Right atrium auricular region (tissue), 2 donors: ENCODE measurements at regions not wholly inside any gene's neighbourhood (a gene's known extent, or its start where the extent isn't known, plus 50 kb on each side); places are given as distances from the start of the nearest gene placed in this dataset.

ENCODE experiments used
- DNase-seq: peaks from one replicate; pipeline ENCODE4 v3.0.0-alpha.2; 2019; ENCODE audit warnings: low spot score
- H3K27ac ChIP-seq, 2 donors: fragments of 200-600 bp; sonication (generic); 1 replicate in 1 of 2; 2 replicates in 1 of 2; pipeline ENCODE4 v1.5.1; 2016 to 2019
- H3K27me3 ChIP-seq, 2 donors: fragments of 200-600 bp; sonication (generic); one replicate each; pipeline versions ENCODE4 v1.5.1 to v1.6.0; 2017 to 2019
- H3K36me3 ChIP-seq: fragments of 200-600 bp; sonication (generic); one replicate; pipeline ENCODE4 v1.5.1; 2016
- H3K4me1 ChIP-seq, 2 donors: fragments of 200-600 bp; sonication (generic); one replicate each; pipeline versions ENCODE4 v1.5.1 to v1.6.0; 2017 to 2019
- H3K4me3 ChIP-seq, 2 donors: fragments of 200-600 bp; sonication (generic); 1 replicate in 1 of 2; 2 replicates in 1 of 2; pipeline ENCODE4 v1.5.1; 2017 to 2019; ENCODE audit warnings: mild to moderate bottlenecking in 1 of 2, moderate library complexity in 1 of 2
- H3K9me3 ChIP-seq, 2 donors: fragments of 200-600 bp; sonication (generic); one replicate each; pipeline ENCODE4 v1.5.1; 2019
- CTCF ChIP-seq, 2 donors: fragments of 200-600 bp; sonication (generic); IDR thresholded peaks; one replicate each; pipeline ENCODE4 v1.5.1; 2019; ENCODE audit warnings: antibody characterized with exemption in 2 of 2

- H3K27ac ChIP-seq = no peak overlapping the region
- TF ChIP-seq CTCF (IDR thresholded peaks at IDR 0.05) = no peak
- peaks cover 0 to 4% of the 10 kb centered on the region in 2 donors for H3K4me1 ChIP-seq
- H3K27me3 ChIP-seq = no peaks in the 10 kb centered on the region
- no peak for DNase-seq
- H3K9me3 ChIP-seq = no peaks in the 10 kb centered on the region
- H3K4me3 ChIP-seq = no peak overlapping the region
- H3K36me3 ChIP-seq = no peaks in the 10 kb centered on the region
Measured at GRCh38 chr2:866009-866680, 84.5 kb upstream of the SNTG2 start.

- DNase-seq = no peak
- Histone ChIP-seq H3K27ac (no peak overlapping the region), H3K27me3 (no peaks in the 10 kb centered on the region), H3K36me3 (no peaks in the 10 kb centered on the region), H3K9me3 (no peaks in the 10 kb centered on the region), H3K4me3 (no peak overlapping the region), H3K4me1 (peaks cover 0 to 4% of the 10 kb centered on the region in 2 donors)
- TF ChIP-seq CTCF (IDR thresholded peaks at IDR 0.05) = no peak
Measured at GRCh38 chr2:864501-865106, 86.0 kb upstream of the SNTG2 start.

- Histone ChIP-seq H3K27me3 (no peaks in the 10 kb centered on the region), H3K36me3 (no peaks in the 10 kb centered on the region), H3K27ac (no peak overlapping the region), H3K9me3 (no peaks in the 10 kb centered on the region), H3K4me3 (no peak overlapping the region), H3K4me1 (peaks cover 0 to 4% of the 10 kb centered on the region in 2 donors)
- no peak for DNase-seq
- no peak for TF ChIP-seq CTCF (IDR thresholded peaks at IDR 0.05)
Measured at GRCh38 chr2:863732-864450, 86.8 kb upstream of the SNTG2 start.

- TF ChIP-seq CTCF (IDR thresholded peaks at IDR 0.05) = no peak
- DNase-seq = no peak
- Histone ChIP-seq H3K4me1 (peaks cover 0 to 4% of the 10 kb centered on the region in 2 donors), H3K27ac (no peak overlapping the region), H3K27me3 (no peaks in the 10 kb centered on the region), H3K4me3 (no peak overlapping the region), H3K9me3 (no peaks in the 10 kb centered on the region), H3K36me3 (no peaks in the 10 kb centered on the region)
Measured at GRCh38 chr2:862731-863466, 87.8 kb upstream of the SNTG2 start.

- no peak for TF ChIP-seq CTCF (IDR thresholded peaks at IDR 0.05)
- no peak for DNase-seq
- H3K9me3 ChIP-seq = no peaks in the 10 kb centered on the region
- peaks cover 0 to 4% of the 10 kb centered on the region in 2 donors for H3K4me1 ChIP-seq
- H3K27me3 ChIP-seq = no peaks in the 10 kb centered on the region
- no peak overlapping the region for H3K4me3 ChIP-seq
- no peaks in the 10 kb centered on the region for H3K36me3 ChIP-seq
- no peak overlapping the region for H3K27ac ChIP-seq
Measured at GRCh38 chr2:862355-862687, 88.3 kb upstream of the SNTG2 start.
